B cell (primary cell): ENCODE measurements at regions not wholly inside any gene's neighbourhood (a gene's known extent, or its start where the extent isn't known, plus 50 kb on each side); places are given as distances from the start of the nearest gene placed in this dataset.

Experiments
- ATAC-seq: fragments of 200-7000 bp; cut with Tn5 transposase; one replicate; pipeline ENCODE4 v1.10.0; 2021; ENCODE audit warnings: low read depth, mild to moderate bottlenecking, moderate number of reproducible peaks, moderate library complexity
- CTCF ChIA-PET: fragments of 350-600 bp; sonication (Branson Sonifier 250); formaldehyde crosslinking; loops from one replicate; lab custom pipeline; 2021; ENCODE audit warnings: antibody characterized with exemption, inconsistent platforms; lab: Charles Lee
- POLR2A ChIA-PET: fragments of 350-600 bp; sonication (Branson Sonifier 250); formaldehyde crosslinking; loops from one replicate; lab custom pipeline; 2021; ENCODE audit warnings: antibody characterized with exemption; lab: Charles Lee
- DNase-seq: peaks from one replicate; pipeline ENCODE4 v3.0.0; 2013
- H2AFZ ChIP-seq: 2 replicates; pipeline ENCODE4 v1.6.1; 2012; ENCODE audit warnings: mild to moderate bottlenecking, low read depth, low read length; ENCODE audit not compliant: insufficient read depth, poor library complexity, severe bottlenecking
- H3K27ac ChIP-seq, 2 donors: 1 replicate in 1 of 2; 2 replicates in 1 of 2; pipeline ENCODE4 v1.5.1; 2012 to 2013; ENCODE audit warnings: low read length in 2 of 2, mild to moderate bottlenecking in 2 of 2, moderate library complexity in 1 of 2
- H3K27me3 ChIP-seq, 4 experiments: fragments of 200-600 bp in 1 of 4; sonication (generic) in 1 of 4; replicated peaks in 1 of 4; 1 replicate in 2 of 4; 2 replicates in 2 of 4; pipeline versions ENCODE4 v1.6.1 to v1.7.0; 2013 to 2016; ENCODE audit warnings: low read length in 3 of 4, mild to moderate bottlenecking in 2 of 4, mixed read lengths in 1 of 4, moderate library complexity in 1 of 4; ENCODE audit not compliant: insufficient read depth in 4 of 4, control insufficient read depth in 3 of 4; ENCODE audit errors: control extremely low read depth in 1 of 4
- H3K36me3 ChIP-seq, 2 experiments: replicated peaks in 1 of 2; 1 replicate in 1 of 2; 2 replicates in 1 of 2; pipeline versions ENCODE4 v1.6.1 to v1.7.1; 2013; ENCODE audit warnings: low read length in 1 of 2; ENCODE audit not compliant: insufficient read depth in 2 of 2, control insufficient read depth in 1 of 2; ENCODE audit errors: control extremely low read depth in 1 of 2, extremely low read depth in 1 of 2
- H3K4me1 ChIP-seq, 2 donors: fragments of 200-600 bp in 1 of 2; sonication (generic) in 1 of 2; 1 replicate in 1 of 2; 2 replicates in 1 of 2; pipeline versions ENCODE4 v1.5.1 to v1.6.1; 2013 to 2017; ENCODE audit warnings: low read length in 2 of 2; ENCODE audit not compliant: control insufficient read depth in 2 of 2, insufficient read depth in 2 of 2
- H3K4me2 ChIP-seq: replicated peaks from 2 replicates; pipeline ENCODE3; 2012; ENCODE audit warnings: mild to moderate bottlenecking, low read depth, low read length; ENCODE audit not compliant: poor library complexity, severe bottlenecking
- H3K4me3 ChIP-seq, 5 experiments: fragments of 200-600 bp in 1 of 5; sonication (generic) in 1 of 5; 1 replicate in 3 of 5; 2 replicates in 2 of 5; pipeline versions ENCODE4 v1.5.1 to v1.7.0; 2011 to 2016; ENCODE audit warnings: low read length in 4 of 5, mild to moderate bottlenecking in 4 of 5, low read depth in 2 of 5, control low read depth in 1 of 5, moderate library complexity in 1 of 5; ENCODE audit not compliant: insufficient read depth in 1 of 5; ENCODE audit errors: control extremely low read depth in 1 of 5, extremely low read depth in 1 of 5
- H3K79me2 ChIP-seq: fragments of 200-600 bp; sonication (generic); one replicate; pipeline ENCODE4 v1.6.0; 2016; ENCODE audit warnings: low read length; ENCODE audit not compliant: control insufficient read depth, insufficient read depth
- H3K9ac ChIP-seq: fragments of 200-600 bp; sonication (generic); 2 replicates; pipeline ENCODE4 v1.6.1; 2017; ENCODE audit warnings: mild to moderate bottlenecking, low read length, moderate library complexity
- H3K9me3 ChIP-seq, 3 donors: one replicate each; pipeline versions ENCODE4 v1.6.1 to v1.7.1; 2013; ENCODE audit warnings: low read length in 2 of 3; ENCODE audit not compliant: control insufficient read depth in 2 of 3, insufficient read depth in 1 of 3; ENCODE audit errors: control extremely low read depth in 1 of 3
- H4K20me1 ChIP-seq: 2 replicates; pipeline ENCODE4 v1.6.0; 2012; ENCODE audit warnings: mild to moderate bottlenecking, low read length; ENCODE audit not compliant: insufficient read depth, control insufficient read depth, poor library complexity, severe bottlenecking
- H3K27ac Mint-ChIP-seq: one replicate; pipeline ENCODE4 v1.8.0; 2021; ENCODE audit warnings: mixed read lengths
- H3K27me3 Mint-ChIP-seq: one replicate; pipeline ENCODE4 v1.8.0; 2021; ENCODE audit warnings: mixed read lengths
- H3K4me1 Mint-ChIP-seq: one replicate; pipeline ENCODE4 v1.8.0; 2021; ENCODE audit warnings: mixed read lengths
- H3K4me3 Mint-ChIP-seq: one replicate; pipeline ENCODE4 v1.8.0; 2021; ENCODE audit warnings: mixed read lengths
- H3K9me3 Mint-ChIP-seq: one replicate; pipeline ENCODE4 v1.8.0; 2022; ENCODE audit warnings: mixed read lengths; ENCODE audit not compliant: insufficient read depth
- EZH2 ChIP-seq: IDR thresholded peaks from 2 replicates; pipeline ENCODE4 v1.6.1; 2012; ENCODE audit warnings: borderline replicate concordance, low read depth, mild to moderate bottlenecking, moderate library complexity, low read length; ENCODE audit not compliant: insufficient read depth, poor library complexity, severe bottlenecking
- WGBS: methylation state at CpG from one replicate; pipeline ENCODE4 v1.1.5; 2013; ENCODE audit warnings: missing lambda C conversion rate; ENCODE audit not compliant: insufficient coverage; 5-methylcytosine and 5-hydroxymethylcytosine counted together
- intact Hi-C: fragments of 100-400 bp; cut with micrococcal nuclease; formaldehyde crosslinking; loops from one replicate; pipeline ENCODE4 v1.10.0; 2022
- TF ChIP-seq, protein P1 (sequence below): fragments of 200-600 bp; IDR thresholded peaks from one replicate; pipeline ENCODE4 v1.8.0; 2022; ENCODE audit warnings: antibody characterized with exemption, mild to moderate bottlenecking

DNA sequence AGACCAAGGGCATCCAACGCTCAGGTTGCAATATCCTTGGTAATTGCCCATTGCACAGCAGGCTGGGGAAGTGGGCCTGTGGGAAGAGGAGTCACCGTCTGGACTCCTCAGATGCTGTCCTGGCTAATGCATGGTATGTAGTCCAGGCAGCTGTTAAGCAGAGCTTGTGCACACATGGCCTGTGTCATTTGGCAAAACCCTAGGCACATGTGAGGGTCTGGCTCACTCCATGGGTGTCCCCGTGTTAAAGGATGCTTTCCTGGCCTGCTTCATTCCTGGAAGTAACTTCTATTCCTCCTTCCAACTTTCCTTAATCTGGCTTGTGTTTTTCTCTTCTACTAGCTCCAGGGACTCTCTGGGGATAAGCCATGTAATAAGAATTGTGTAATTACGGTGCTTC is 378.0 kb upstream of the CA10 start:
- no peaks in the 10 kb centered on the region for H3K36me3 ChIP-seq
- CTCF ChIA-PET, result no interaction called here

DNA sequence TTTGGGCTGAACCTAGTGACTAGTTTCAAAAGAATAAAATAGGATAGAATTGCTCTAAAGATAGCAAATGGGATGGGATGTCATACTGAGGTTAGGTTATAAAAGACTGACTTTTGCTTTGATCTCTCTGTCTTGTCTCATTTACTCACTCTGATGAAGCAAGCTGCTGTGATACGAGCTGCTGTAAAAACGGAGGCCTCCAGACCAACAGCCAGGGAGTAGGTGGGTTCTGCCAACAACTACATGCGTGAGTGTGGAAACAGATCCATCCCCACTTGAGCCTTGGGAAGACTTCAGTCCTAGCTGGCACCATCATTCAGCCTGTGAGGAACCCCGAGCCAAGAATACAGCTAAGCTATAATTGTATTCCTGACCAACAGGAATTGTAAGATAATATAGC is 373.9 kb upstream of the CA10 start:
- H3K9me3 Mint-ChIP-seq, result no peaks in the 10 kb centered on the region
- no peak overlapping the region for H3K4me3 ChIP-seq
- ChIA-PET POLR2A (no interaction called here), CTCF (no interaction called here)
- no peak overlapping the region for H3K27ac Mint-ChIP-seq
- ATAC-seq, result no peak
- H3K36me3 ChIP-seq, result no peaks in the 10 kb centered on the region
- H4K20me1 ChIP-seq, result no peaks in the 10 kb centered on the region
- H3K4me3 Mint-ChIP-seq, result no peak overlapping the region
- 63% methylated on average over 3 of the region's 4 CpGs for WGBS
- no peaks in the 10 kb centered on the region for H3K4me1 Mint-ChIP-seq
- H3K27ac ChIP-seq, result no peak overlapping the region
- peaks cover 0 to 7% (median 0%) of the 10 kb centered on the region in 3 donors for H3K9me3 ChIP-seq
- H3K9ac ChIP-seq, result no peak overlapping the region
- H3K4me2 ChIP-seq, result no peak overlapping the region
- no peak overlapping the region for H2AFZ ChIP-seq
- intact Hi-C loops, result no loop called here
- no peaks in the 10 kb centered on the region for H3K27me3 ChIP-seq
- DNase-seq, result no peak
- no peaks in the 10 kb centered on the region for H3K4me1 ChIP-seq
- TF ChIP-seq, protein P1, sequence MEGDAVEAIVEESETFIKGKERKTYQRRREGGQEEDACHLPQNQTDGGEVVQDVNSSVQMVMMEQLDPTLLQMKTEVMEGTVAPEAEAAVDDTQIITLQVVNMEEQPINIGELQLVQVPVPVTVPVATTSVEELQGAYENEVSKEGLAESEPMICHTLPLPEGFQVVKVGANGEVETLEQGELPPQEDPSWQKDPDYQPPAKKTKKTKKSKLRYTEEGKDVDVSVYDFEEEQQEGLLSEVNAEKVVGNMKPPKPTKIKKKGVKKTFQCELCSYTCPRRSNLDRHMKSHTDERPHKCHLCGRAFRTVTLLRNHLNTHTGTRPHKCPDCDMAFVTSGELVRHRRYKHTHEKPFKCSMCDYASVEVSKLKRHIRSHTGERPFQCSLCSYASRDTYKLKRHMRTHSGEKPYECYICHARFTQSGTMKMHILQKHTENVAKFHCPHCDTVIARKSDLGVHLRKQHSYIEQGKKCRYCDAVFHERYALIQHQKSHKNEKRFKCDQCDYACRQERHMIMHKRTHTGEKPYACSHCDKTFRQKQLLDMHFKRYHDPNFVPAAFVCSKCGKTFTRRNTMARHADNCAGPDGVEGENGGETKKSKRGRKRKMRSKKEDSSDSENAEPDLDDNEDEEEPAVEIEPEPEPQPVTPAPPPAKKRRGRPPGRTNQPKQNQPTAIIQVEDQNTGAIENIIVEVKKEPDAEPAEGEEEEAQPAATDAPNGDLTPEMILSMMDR, result no peak
- no peak for TF ChIP-seq EZH2
- H3K27me3 Mint-ChIP-seq, result no peaks in the 10 kb centered on the region
- no peaks in the 10 kb centered on the region for H3K79me2 ChIP-seq

More for the DNA sequence above, 378.0 kb upstream of the CA10 start:
- Histone ChIP-seq H3K4me2 (no peak overlapping the region), H2AFZ (no peak overlapping the region), H3K9ac (no peak overlapping the region), H3K4me1 (no peaks in the 10 kb centered on the region), H3K79me2 (no peaks in the 10 kb centered on the region), H4K20me1 (no peaks in the 10 kb centered on the region), H3K27me3 (no peaks in the 10 kb centered on the region), H3K4me3 (no peak overlapping the region), H3K27ac (no peak overlapping the region), H3K9me3 (peaks cover 0 to 7% (median 0%) of the 10 kb centered on the region in 3 donors)
- no peak for DNase-seq
- intact Hi-C loops, result no loop called here
- Mint-ChIP-seq H3K27me3 (no peaks in the 10 kb centered on the region), H3K4me3 (no peak overlapping the region), H3K27ac (no peak overlapping the region), H3K9me3 (peaks cover 3% of the 10 kb centered on the region), H3K4me1 (no peaks in the 10 kb centered on the region)
- POLR2A ChIA-PET, result no interaction called here
- 94% methylated on average over 3 of the region's 4 CpGs for WGBS
- ATAC-seq, result no peak
- TF ChIP-seq EZH2, result no peak
- TF ChIP-seq, protein P1, result no peak
